ENCODE measurements at regions not wholly inside any gene's neighbourhood (a gene's known extent, or its start where the extent isn't known, plus 50 kb on each side); places are given as distances from the start of the nearest gene placed in this dataset.
A peak's percentile ranks its signal among the peaks of the same experiment; 100 is the strongest.

- DNase-seq (ENCODE audit: low read depth in 1 of 2, low spot score in 1 of 2), result no peak
- TF ChIP-seq SPI1 (IDR thresholded peaks at IDR 0.05; ENCODE audit: borderline replicate concordance, low read depth) (no peak), GABPA (IDR thresholded peaks at IDR 0.05; ENCODE audit: low read depth) (no peak), CTCF (IDR thresholded peaks at IDR 0.05; ENCODE audit: insufficient read depth, low read length) (no peak)
Observed at GRCh38 chrX:46059316-46059715, 485.9 kb downstream of the ZNF674 start.

DNA sequence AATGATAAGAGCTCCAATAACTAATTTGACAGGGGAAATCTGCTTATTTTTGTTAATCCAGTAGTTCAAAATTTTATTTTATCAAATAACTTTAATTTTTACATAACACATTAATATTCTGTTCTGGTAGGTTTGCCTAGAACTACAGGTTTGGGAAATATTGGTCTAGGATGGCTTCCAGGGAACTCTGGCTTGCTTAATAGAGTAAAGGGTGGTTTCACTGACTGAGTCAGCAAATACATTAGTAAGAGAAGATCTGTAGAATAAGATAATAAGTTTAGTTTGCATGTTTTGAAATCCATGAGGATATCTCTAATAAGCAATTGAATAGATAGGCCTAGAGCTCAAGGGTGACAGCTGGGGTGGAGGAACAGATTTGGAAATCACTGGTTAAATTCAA is 500.7 kb downstream of the ZNF674 start:
- H3K4me3 ChIP-seq (replicated peaks; ENCODE audit: insufficient read depth, low read length), result no peak overlapping the region
- no peak for TF ChIP-seq REST (IDR thresholded peaks at IDR 0.05; ENCODE audit: insufficient replicate concordance, low read depth)
- no peak for TF ChIP-seq CTCF (IDR thresholded peaks at IDR 0.05; ENCODE audit: insufficient read depth, low read length)
- TF ChIP-seq GABPA (IDR thresholded peaks at IDR 0.05; ENCODE audit: low read depth), result no peak
- no peak for TF ChIP-seq SPI1 (IDR thresholded peaks at IDR 0.05; ENCODE audit: borderline replicate concordance, low read depth)
- H3K27ac ChIP-seq (replicated peaks), result no peak overlapping the region
- DNase-seq (ENCODE audit: low read depth in 1 of 2, low spot score in 1 of 2), result no peak
- no peaks in the 10 kb centered on the region for H3K27me3 ChIP-seq (ENCODE audit: insufficient read depth, poor library complexity, severe bottlenecking)

More at GRCh38 chrX:46059316-46059715, 485.9 kb downstream of the ZNF674 start:
- H3K27ac ChIP-seq (replicated peaks), result no peak overlapping the region
- H3K27me3 ChIP-seq (ENCODE audit: insufficient read depth, poor library complexity, severe bottlenecking), result no peaks in the 10 kb centered on the region
- H3K4me3 ChIP-seq (replicated peaks; ENCODE audit: insufficient read depth, low read length), result no peak overlapping the region

- H3K4me3 ChIP-seq (replicated peaks; ENCODE audit: insufficient read depth, low read length), result no peak overlapping the region
- TF ChIP-seq POLR2AphosphoS5 (IDR thresholded peaks at IDR 0.05; ENCODE audit: low read depth) (no peak), CTCF (IDR thresholded peaks at IDR 0.05; ENCODE audit: insufficient read depth, low read length) (no peak), REST (IDR thresholded peaks at IDR 0.05; ENCODE audit: insufficient replicate concordance, low read depth) (no peak), GABPA (IDR thresholded peaks at IDR 0.05; ENCODE audit: low read depth) (no peak)
Observed at GRCh38 chrX:46040001-46040400, 505.2 kb downstream of the ZNF674 start.

GRCh38 chrX:46039526-46039925 is 505.7 kb downstream of the ZNF674 start:
- DNase-seq (ENCODE audit: low read depth in 1 of 2, low spot score in 1 of 2), result peak in 1 of 2 experiments; percentile 67
- TF ChIP-seq SPI1 (IDR thresholded peaks at IDR 0.05; ENCODE audit: borderline replicate concordance, low read depth), result peak; percentile 33; the same call in 1 of the 2 replicates
- TF ChIP-seq CTCF (IDR thresholded peaks at IDR 0.05; ENCODE audit: insufficient read depth, low read length), result no peak
- TF ChIP-seq REST (IDR thresholded peaks at IDR 0.05; ENCODE audit: insufficient replicate concordance, low read depth), result no peak
- TF ChIP-seq GABPA (IDR thresholded peaks at IDR 0.05; ENCODE audit: low read depth), result no peak
- Histone ChIP-seq H3K4me3 (replicated peaks; ENCODE audit: insufficient read depth, low read length) (no peak overlapping the region), H3K27ac (replicated peaks) (peak overlapping the region; percentile 29), H3K27me3 (ENCODE audit: insufficient read depth, poor library complexity, severe bottlenecking) (no peaks in the 10 kb centered on the region)

More at GRCh38 chrX:46040001-46040400, 505.2 kb downstream of the ZNF674 start:
- Histone ChIP-seq H3K27me3 (ENCODE audit: insufficient read depth, poor library complexity, severe bottlenecking) (no peaks in the 10 kb centered on the region), H3K27ac (replicated peaks) (peak overlapping the region; percentile 24; the same call in 1 of the 2 replicates)
- no peak for DNase-seq (ENCODE audit: low read depth in 1 of 2, low spot score in 1 of 2)
